ENCODE measurements at regions not wholly inside any gene's neighbourhood (a gene's known extent, or its start where the extent isn't known, plus 50 kb on each side); places are given as distances from the start of the nearest gene placed in this dataset.

DNA sequence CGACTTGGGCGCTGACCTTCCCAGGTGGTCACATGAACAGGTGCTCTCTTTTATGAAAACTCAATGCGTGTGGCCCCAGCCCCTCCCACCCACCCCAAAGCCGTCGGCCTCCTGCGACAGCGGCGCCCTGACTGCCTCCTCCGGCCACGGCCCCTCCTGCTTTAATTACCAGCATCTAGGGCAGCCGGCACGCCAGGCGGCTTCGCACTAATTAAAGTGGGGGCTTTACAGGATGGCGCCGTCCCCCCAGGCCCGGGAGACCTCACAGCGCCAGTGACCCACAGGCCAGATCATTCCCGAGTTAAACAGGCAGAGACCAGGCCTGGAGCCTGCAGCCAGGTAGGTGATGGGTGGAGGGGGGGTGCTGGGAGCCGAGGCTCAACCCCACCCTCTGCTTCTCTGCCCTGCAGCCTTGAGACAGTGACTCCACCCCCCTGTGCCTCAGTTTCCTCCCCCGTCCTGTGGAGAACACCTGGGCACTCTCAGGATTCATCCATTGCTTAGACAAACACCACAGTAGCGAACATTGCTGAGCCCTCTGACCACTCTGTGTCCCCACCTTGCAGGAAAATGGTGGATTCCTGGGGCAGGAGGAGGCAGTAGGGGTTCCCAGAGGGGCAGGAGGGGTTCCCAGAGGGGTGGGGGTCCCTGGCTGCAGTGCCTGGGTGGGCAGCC is 100.8 kb downstream of the MICALL2 start:
- Histone ChIP-seq H3K4me3 (IDR thresholded peaks at IDR 0.05; ENCODE audit: insufficient read depth, low read depth, low read length) (no peak overlapping the region), H3K79me2 (ENCODE audit: insufficient read depth, low read depth) (no peaks in the 10 kb centered on the region), H3K36me3 (ENCODE audit: insufficient read depth) (no peaks in the 10 kb centered on the region), H3K4me1 (ENCODE audit: low read depth, poor library complexity, severe bottlenecking) (no peaks in the 10 kb centered on the region), H3K9ac (no peak overlapping the region), H4K20me1 (ENCODE audit: insufficient read depth) (no peaks in the 10 kb centered on the region), H2AFZ (ENCODE audit: low read depth) (no peak overlapping the region), H3K27ac (no peak overlapping the region), H3K4me2 (no peak overlapping the region), H3K27me3 (ENCODE audit: insufficient read depth, low read depth) (peaks cover 55% of the 10 kb centered on the region)
- TF ChIP-seq, protein P1, sequence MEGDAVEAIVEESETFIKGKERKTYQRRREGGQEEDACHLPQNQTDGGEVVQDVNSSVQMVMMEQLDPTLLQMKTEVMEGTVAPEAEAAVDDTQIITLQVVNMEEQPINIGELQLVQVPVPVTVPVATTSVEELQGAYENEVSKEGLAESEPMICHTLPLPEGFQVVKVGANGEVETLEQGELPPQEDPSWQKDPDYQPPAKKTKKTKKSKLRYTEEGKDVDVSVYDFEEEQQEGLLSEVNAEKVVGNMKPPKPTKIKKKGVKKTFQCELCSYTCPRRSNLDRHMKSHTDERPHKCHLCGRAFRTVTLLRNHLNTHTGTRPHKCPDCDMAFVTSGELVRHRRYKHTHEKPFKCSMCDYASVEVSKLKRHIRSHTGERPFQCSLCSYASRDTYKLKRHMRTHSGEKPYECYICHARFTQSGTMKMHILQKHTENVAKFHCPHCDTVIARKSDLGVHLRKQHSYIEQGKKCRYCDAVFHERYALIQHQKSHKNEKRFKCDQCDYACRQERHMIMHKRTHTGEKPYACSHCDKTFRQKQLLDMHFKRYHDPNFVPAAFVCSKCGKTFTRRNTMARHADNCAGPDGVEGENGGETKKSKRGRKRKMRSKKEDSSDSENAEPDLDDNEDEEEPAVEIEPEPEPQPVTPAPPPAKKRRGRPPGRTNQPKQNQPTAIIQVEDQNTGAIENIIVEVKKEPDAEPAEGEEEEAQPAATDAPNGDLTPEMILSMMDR (conservative IDR thresholded peaks at IDR 0.05; ENCODE audit: low read depth, low read length), result no peak

- TF ChIP-seq, protein P1 (conservative IDR thresholded peaks at IDR 0.05; ENCODE audit: low read depth, low read length), result no peak
- Histone ChIP-seq H3K4me3 (IDR thresholded peaks at IDR 0.05; ENCODE audit: insufficient read depth, low read depth, low read length) (no peak overlapping the region), H2AFZ (ENCODE audit: low read depth) (no peak overlapping the region), H3K4me1 (ENCODE audit: low read depth, poor library complexity, severe bottlenecking) (no peaks in the 10 kb centered on the region), H3K27me3 (ENCODE audit: insufficient read depth, low read depth) (peaks cover 55% of the 10 kb centered on the region), H3K36me3 (ENCODE audit: insufficient read depth) (no peaks in the 10 kb centered on the region), H3K79me2 (ENCODE audit: insufficient read depth, low read depth) (no peaks in the 10 kb centered on the region), H4K20me1 (ENCODE audit: insufficient read depth) (no peaks in the 10 kb centered on the region), H3K9ac (no peak overlapping the region), H3K4me2 (no peak overlapping the region), H3K27ac (no peak overlapping the region)
Observed at GRCh38 chr7:1359051-1359400, 100.2 kb downstream of the MICALL2 start.

DNA sequence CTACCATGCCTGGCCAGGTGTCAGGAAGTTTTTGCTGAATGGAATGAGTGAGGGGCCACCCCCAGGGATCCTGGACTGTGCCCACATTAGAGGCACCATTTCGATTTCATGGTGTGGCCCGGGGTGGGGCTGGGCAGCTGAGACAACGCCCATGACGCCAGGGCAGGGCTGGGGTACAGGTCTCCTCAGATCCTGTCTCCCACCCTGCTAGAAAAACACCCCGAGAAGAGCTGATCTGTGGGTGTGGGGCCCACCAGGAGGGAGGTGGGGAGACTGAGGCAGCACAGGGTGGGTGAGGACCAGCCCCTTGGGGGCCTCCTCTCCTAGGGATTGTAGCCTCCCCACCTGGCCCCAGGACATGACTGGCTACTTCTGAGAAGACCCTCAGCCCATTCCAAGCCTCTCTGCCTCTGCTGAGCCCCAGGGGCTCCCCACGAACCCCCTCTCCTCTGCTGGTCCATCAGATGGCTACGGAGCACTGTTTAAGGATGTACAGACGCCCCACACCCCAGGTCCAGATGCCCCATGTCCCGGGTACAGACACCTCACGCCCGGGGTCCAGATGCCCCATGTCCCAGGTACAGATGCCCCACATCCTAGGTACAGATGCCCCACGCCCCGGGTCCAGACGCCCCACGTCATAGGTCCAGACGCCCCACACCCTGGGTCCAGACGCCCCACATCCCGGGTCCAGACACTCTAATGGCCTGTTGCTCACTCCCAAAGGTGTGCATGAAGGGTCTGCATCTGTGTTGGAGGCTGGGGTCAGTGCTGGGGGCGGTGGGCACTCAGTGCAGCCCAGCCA is 99.4 kb downstream of the MICALL2 start:
- Histone ChIP-seq H3K4me3 (IDR thresholded peaks at IDR 0.05; ENCODE audit: insufficient read depth, low read depth, low read length) (no peak overlapping the region), H2AFZ (ENCODE audit: low read depth) (no peak overlapping the region), H3K4me2 (no peak overlapping the region), H3K79me2 (ENCODE audit: insufficient read depth, low read depth) (no peaks in the 10 kb centered on the region), H3K36me3 (ENCODE audit: insufficient read depth) (no peaks in the 10 kb centered on the region), H4K20me1 (ENCODE audit: insufficient read depth) (no peaks in the 10 kb centered on the region), H3K9ac (no peak overlapping the region), H3K27me3 (ENCODE audit: insufficient read depth, low read depth) (peaks cover 53% of the 10 kb centered on the region; the same call in 1 of the 2 replicates), H3K4me1 (ENCODE audit: low read depth, poor library complexity, severe bottlenecking) (no peaks in the 10 kb centered on the region), H3K27ac (no peak overlapping the region)
- TF ChIP-seq, protein P1 (conservative IDR thresholded peaks at IDR 0.05; ENCODE audit: low read depth, low read length), result no peak

DNA sequence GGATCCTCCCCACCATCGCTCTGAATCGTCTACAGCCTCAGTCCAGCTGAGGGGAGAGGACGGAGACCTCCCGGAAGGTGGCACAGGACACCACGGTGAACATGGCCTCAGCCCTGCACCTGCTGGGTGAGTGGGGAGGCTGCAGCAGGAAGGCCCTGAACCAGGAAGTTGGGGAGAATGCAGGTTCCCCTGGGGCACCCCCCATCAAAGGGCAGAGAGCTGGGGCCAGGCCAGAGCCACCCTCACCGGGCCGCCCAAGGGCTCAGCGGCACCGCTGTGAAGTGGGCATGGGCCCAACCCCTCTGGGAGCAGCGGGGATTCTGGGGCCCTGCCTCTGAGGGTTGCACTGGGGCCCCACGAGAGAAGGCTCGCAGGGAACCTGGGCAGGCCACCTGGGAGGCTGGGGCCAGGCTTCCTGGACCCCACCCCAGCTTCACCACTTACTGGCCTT is 98.7 kb downstream of the MICALL2 start:
- no peak overlapping the region for H3K9ac ChIP-seq
- no peak overlapping the region for H3K27ac ChIP-seq
- peaks cover 53% of the 10 kb centered on the region; the same call in 1 of the 2 replicates for H3K27me3 ChIP-seq (ENCODE audit: insufficient read depth, low read depth)
- H2AFZ ChIP-seq (ENCODE audit: low read depth), result no peak overlapping the region
- TF ChIP-seq, protein P1 (conservative IDR thresholded peaks at IDR 0.05; ENCODE audit: low read depth, low read length), result no peak
- H3K4me3 ChIP-seq (IDR thresholded peaks at IDR 0.05; ENCODE audit: insufficient read depth, low read depth, low read length), result no peak overlapping the region
- no peaks in the 10 kb centered on the region for H3K4me1 ChIP-seq (ENCODE audit: low read depth, poor library complexity, severe bottlenecking)
- no peaks in the 10 kb centered on the region for H3K36me3 ChIP-seq (ENCODE audit: insufficient read depth)
- no peak overlapping the region for H3K4me2 ChIP-seq
- H4K20me1 ChIP-seq (ENCODE audit: insufficient read depth), result no peaks in the 10 kb centered on the region
- H3K79me2 ChIP-seq (ENCODE audit: insufficient read depth, low read depth), result no peaks in the 10 kb centered on the region
